GM21529 (cell line): ENCODE measurements at regions not wholly inside any gene's neighbourhood (a gene's known extent, or its start where the extent isn't known, plus 50 kb on each side); places are given as distances from the start of the nearest gene placed in this dataset.
"Not testable (repeated sequence)": the region's sequence is repeated elsewhere in the genome, so short reads cannot be mapped to it uniquely, and the experiment has no call there.

Experiments used
- ATAC-seq: cut with Tn5 transposase; IDR thresholded peaks from one replicate; pipeline ENCODE4 v1.9.1; 2021; ENCODE audit not compliant: unreplicated experiment

GRCh38 chr13:69283301-69283700 lies 824.3 kb upstream of the ATXN8OS start:
- ATAC-seq: no peak

- ATAC-seq: no peak
Observed at GRCh38 chr13:69280399-69280798, 827.2 kb upstream of the ATXN8OS start.

- ATAC-seq: no peak
Observed at GRCh38 chr13:69279213-69279612, 828.4 kb upstream of the ATXN8OS start.

GRCh38 chr13:69274231-69274630 lies 833.4 kb upstream of the ATXN8OS start:
- ATAC-seq: no peak

GRCh38 chr13:69264362-69265334 lies 843.0 kb upstream of the ATXN8OS start:
- no peak for ATAC-seq

- ATAC-seq: no peak
Observed at GRCh38 chr13:69243366-69243765, 864.3 kb upstream of the ATXN8OS start.

- ATAC-seq: no peak
Observed at GRCh38 chr13:69234171-69234570, 873.5 kb upstream of the ATXN8OS start.

- ATAC-seq: no peak
Observed at GRCh38 chr13:69226427-69226826, 881.2 kb upstream of the ATXN8OS start.

- ATAC-seq: not testable (repeated sequence)
Observed at GRCh38 chr13:69221633-69222498, 885.8 kb upstream of the ATXN8OS start.

GRCh38 chr13:69213396-69213795 lies 894.2 kb upstream of the ATXN8OS start:
- no peak for ATAC-seq

- no peak for ATAC-seq
Observed at GRCh38 chr13:69204620-69205019, 903.0 kb upstream of the ATXN8OS start.

- ATAC-seq: no peak
Observed at GRCh38 chr13:69202996-69203395, 904.6 kb upstream of the ATXN8OS start.

GRCh38 chr13:69199664-69200063 lies 908.0 kb upstream of the ATXN8OS start:
- no peak for ATAC-seq

- no peak for ATAC-seq
Observed at GRCh38 chr13:69198706-69199105, 908.9 kb upstream of the ATXN8OS start.

- ATAC-seq: no peak
Observed at GRCh38 chr13:69194130-69194529, 913.5 kb upstream of the ATXN8OS start.

- no peak for ATAC-seq
Observed at GRCh38 chr13:69180034-69180433, 927.6 kb upstream of the ATXN8OS start.

GRCh38 chr13:69178000-69178399 lies 929.6 kb upstream of the ATXN8OS start:
- ATAC-seq: no peak

GRCh38 chr13:69168436-69168835 lies 939.2 kb upstream of the ATXN8OS start:
- no peak for ATAC-seq

GRCh38 chr13:69155136-69155535 lies 952.5 kb upstream of the ATXN8OS start:
- no peak for ATAC-seq

GRCh38 chr13:69142101-69142500 lies 965.5 kb upstream of the ATXN8OS start:
- ATAC-seq: no peak

GRCh38 chr13:69124996-69125395 lies 982.6 kb upstream of the ATXN8OS start:
- no peak for ATAC-seq
